DOHH2 (cell line): ENCODE measurements at regions not wholly inside any gene's neighbourhood (a gene's known extent, or its start where the extent isn't known, plus 50 kb on each side); places are given as distances from the start of the nearest gene placed in this dataset.

Experiments
- H3F3A ChIP-seq: fragments of 200-600 bp; sonication (generic), shearing (Covaris generic); 2 replicates; pipeline ENCODE4 v1.6.0; 2016; ENCODE audit warnings: antibody characterized with exemption, mild to moderate bottlenecking; ENCODE audit not compliant: control insufficient read depth, insufficient read depth
- H3K27ac ChIP-seq: fragments of 200-600 bp; sonication (generic); 2 replicates; pipeline ENCODE4 v1.5.1; 2014; ENCODE audit warnings: low read depth, mild to moderate bottlenecking, low read length, moderate library complexity
- H3K27me3 ChIP-seq: fragments of 200-600 bp; sonication (generic); 2 replicates; pipeline ENCODE4 v1.6.1; 2014; ENCODE audit warnings: mild to moderate bottlenecking, low read length, mixed read lengths; ENCODE audit not compliant: control insufficient read depth
- H3K36me3 ChIP-seq: fragments of 200-600 bp; sonication (generic); 2 replicates; pipeline ENCODE4 v1.6.1; 2014; ENCODE audit warnings: mild to moderate bottlenecking, low read length, moderate library complexity, mixed read lengths; ENCODE audit not compliant: control insufficient read depth
- H3K4me1 ChIP-seq: fragments of 200-600 bp; sonication (generic); 2 replicates; pipeline ENCODE4 v1.6.1; 2014; ENCODE audit warnings: mild to moderate bottlenecking, low read length, mixed read lengths; ENCODE audit not compliant: control insufficient read depth
- H3K4me2 ChIP-seq: fragments of 200-600 bp; sonication (generic); 2 replicates; pipeline ENCODE4 v1.6.0; 2014; ENCODE audit warnings: mild to moderate bottlenecking, low read length, moderate library complexity
- H3K4me3 ChIP-seq: fragments of 200-600 bp; sonication (generic); 2 replicates; pipeline ENCODE4 v1.5.1; 2014; ENCODE audit warnings: mild to moderate bottlenecking, low read length, mixed read lengths
- H3K79me2 ChIP-seq: fragments of 200-600 bp; sonication (generic); 2 replicates; pipeline ENCODE4 v1.6.1; 2014; ENCODE audit warnings: mild to moderate bottlenecking, low read length, mixed read lengths; ENCODE audit not compliant: control insufficient read depth
- H3K9me2 ChIP-seq: fragments of 200-600 bp; sonication (generic); replicated peaks from 2 replicates; pipeline ENCODE4 v1.6.1; 2014; ENCODE audit warnings: mild to moderate bottlenecking, low read length, mixed read lengths; ENCODE audit not compliant: control insufficient read depth
- H3K9me3 ChIP-seq: fragments of 200-600 bp; sonication (generic); 2 replicates; pipeline ENCODE4 v1.6.1; 2014; ENCODE audit warnings: antibody characterized with exemption, low read length, mixed read lengths; ENCODE audit not compliant: control insufficient read depth, insufficient read depth
- H4K20me1 ChIP-seq: fragments of 200-600 bp; sonication (generic); 2 replicates; pipeline ENCODE4 v1.6.0; 2014; ENCODE audit warnings: low read depth, mild to moderate bottlenecking, antibody characterized with exemption, low read length, moderate library complexity; ENCODE audit not compliant: control insufficient read depth, insufficient read depth
- EZH2phosphoT487 ChIP-seq: fragments of 200-600 bp; sonication (generic); IDR thresholded peaks from 2 replicates; pipeline ENCODE4 v1.6.1; 2017; ENCODE audit warnings: borderline replicate concordance, mild to moderate bottlenecking, antibody characterized with exemption, low read length, moderate library complexity, mixed read lengths
- TF ChIP-seq, protein P1 (sequence below): fragments of 200-600 bp; sonication (generic); IDR thresholded peaks from one replicate; pipeline ENCODE4 v1.5.1; 2014; ENCODE audit warnings: antibody characterized with exemption, mild to moderate bottlenecking, low read depth, low read length; ENCODE audit not compliant: poor library complexity, severe bottlenecking

DNA sequence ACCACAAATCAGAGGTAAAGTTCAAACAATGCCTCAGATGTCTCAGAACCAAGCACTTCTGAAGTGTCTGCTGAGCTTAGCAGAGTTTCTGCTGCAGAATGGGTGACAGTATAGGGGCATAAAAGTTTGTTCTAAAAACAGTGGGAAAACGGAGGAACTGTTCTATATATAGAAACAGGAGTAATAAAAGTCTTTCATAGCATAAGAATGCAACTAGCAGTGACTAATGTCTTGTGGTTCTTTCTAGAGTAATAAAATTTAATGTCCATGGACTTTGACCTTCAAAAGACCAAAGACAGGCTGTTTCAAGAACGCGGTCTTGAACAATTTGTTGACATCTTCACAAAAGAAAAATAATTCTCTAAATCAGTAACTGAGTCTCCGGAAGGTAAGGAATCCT lies 107.5 kb upstream of the FAR2 start:
- no peaks in the 10 kb centered on the region for H3K9me3 ChIP-seq
- H3K27ac ChIP-seq = no peak overlapping the region
- no peaks in the 10 kb centered on the region for H4K20me1 ChIP-seq
- no peaks in the 10 kb centered on the region for H3F3A ChIP-seq
- H3K79me2 ChIP-seq = no peaks in the 10 kb centered on the region
- no peaks in the 10 kb centered on the region for H3K4me1 ChIP-seq
- H3K27me3 ChIP-seq = no peaks in the 10 kb centered on the region
- H3K9me2 ChIP-seq = no peaks in the 10 kb centered on the region
- no peaks in the 10 kb centered on the region for H3K36me3 ChIP-seq
- TF ChIP-seq, protein P1, sequence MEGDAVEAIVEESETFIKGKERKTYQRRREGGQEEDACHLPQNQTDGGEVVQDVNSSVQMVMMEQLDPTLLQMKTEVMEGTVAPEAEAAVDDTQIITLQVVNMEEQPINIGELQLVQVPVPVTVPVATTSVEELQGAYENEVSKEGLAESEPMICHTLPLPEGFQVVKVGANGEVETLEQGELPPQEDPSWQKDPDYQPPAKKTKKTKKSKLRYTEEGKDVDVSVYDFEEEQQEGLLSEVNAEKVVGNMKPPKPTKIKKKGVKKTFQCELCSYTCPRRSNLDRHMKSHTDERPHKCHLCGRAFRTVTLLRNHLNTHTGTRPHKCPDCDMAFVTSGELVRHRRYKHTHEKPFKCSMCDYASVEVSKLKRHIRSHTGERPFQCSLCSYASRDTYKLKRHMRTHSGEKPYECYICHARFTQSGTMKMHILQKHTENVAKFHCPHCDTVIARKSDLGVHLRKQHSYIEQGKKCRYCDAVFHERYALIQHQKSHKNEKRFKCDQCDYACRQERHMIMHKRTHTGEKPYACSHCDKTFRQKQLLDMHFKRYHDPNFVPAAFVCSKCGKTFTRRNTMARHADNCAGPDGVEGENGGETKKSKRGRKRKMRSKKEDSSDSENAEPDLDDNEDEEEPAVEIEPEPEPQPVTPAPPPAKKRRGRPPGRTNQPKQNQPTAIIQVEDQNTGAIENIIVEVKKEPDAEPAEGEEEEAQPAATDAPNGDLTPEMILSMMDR = no peak
- TF ChIP-seq EZH2phosphoT487 = no peak
- no peak overlapping the region for H3K4me3 ChIP-seq
- H3K4me2 ChIP-seq = no peak overlapping the region

DNA sequence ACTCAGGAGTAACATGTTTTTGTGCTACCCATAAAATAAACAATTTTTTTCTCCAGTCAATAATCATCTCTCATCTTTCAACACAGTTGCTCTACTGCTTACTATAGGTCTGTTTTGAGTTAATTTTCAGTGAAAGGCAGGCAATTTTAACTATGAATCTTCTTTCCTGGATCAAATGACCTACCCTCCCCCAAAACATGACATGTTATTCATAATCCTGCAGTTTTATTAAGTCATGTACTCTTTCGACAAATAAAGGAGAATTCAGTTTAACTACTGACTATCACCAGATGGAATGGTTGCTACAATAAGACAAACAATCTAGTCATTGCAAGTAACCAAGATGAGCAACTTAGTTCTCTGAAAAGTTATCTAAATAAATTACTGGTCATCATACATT lies 106.0 kb upstream of the FAR2 start:
- Histone ChIP-seq H3F3A (no peaks in the 10 kb centered on the region), H3K27ac (no peak overlapping the region), H3K9me2 (no peaks in the 10 kb centered on the region), H3K4me2 (no peak overlapping the region), H3K9me3 (no peaks in the 10 kb centered on the region), H3K79me2 (no peaks in the 10 kb centered on the region), H4K20me1 (no peaks in the 10 kb centered on the region), H3K4me1 (no peaks in the 10 kb centered on the region), H3K4me3 (no peak overlapping the region), H3K27me3 (no peaks in the 10 kb centered on the region), H3K36me3 (no peaks in the 10 kb centered on the region)
- TF ChIP-seq EZH2phosphoT487 = no peak
- TF ChIP-seq, protein P1 = no peak

GRCh38 chr12:29044799-29045198 lies 104.3 kb upstream of the FAR2 start:
- Histone ChIP-seq H3K4me3 (no peak overlapping the region), H3K9me3 (no peaks in the 10 kb centered on the region), H3K79me2 (no peaks in the 10 kb centered on the region), H3K4me2 (no peak overlapping the region), H3K36me3 (no peaks in the 10 kb centered on the region), H3K4me1 (no peaks in the 10 kb centered on the region), H4K20me1 (no peaks in the 10 kb centered on the region), H3K27ac (no peak overlapping the region), H3K27me3 (no peaks in the 10 kb centered on the region), H3F3A (no peaks in the 10 kb centered on the region), H3K9me2 (no peaks in the 10 kb centered on the region)
- no peak for TF ChIP-seq EZH2phosphoT487
- TF ChIP-seq, protein P1 = no peak

GRCh38 chr12:29048787-29049186 lies 100.3 kb upstream of the FAR2 start:
- Histone ChIP-seq H3K9me3 (no peaks in the 10 kb centered on the region), H3K36me3 (no peaks in the 10 kb centered on the region), H4K20me1 (no peaks in the 10 kb centered on the region), H3K4me1 (no peaks in the 10 kb centered on the region), H3K9me2 (no peaks in the 10 kb centered on the region), H3K27ac (no peak overlapping the region), H3K4me3 (no peak overlapping the region), H3K79me2 (no peaks in the 10 kb centered on the region), H3K27me3 (no peaks in the 10 kb centered on the region), H3K4me2 (no peak overlapping the region), H3F3A (no peaks in the 10 kb centered on the region)
- TF ChIP-seq, protein P1 = no peak
- no peak for TF ChIP-seq EZH2phosphoT487
